Tibial nerve (tissue), 4 donors: ENCODE measurements at regions not wholly inside any gene's neighbourhood (a gene's known extent, or its start where the extent isn't known, plus 50 kb on each side); places are given as distances from the start of the nearest gene placed in this dataset.

Source experiments
- DNase-seq, 2 donors: peaks; one replicate each; pipeline ENCODE4 v3.0.0-alpha.2; 2019; ENCODE audit warnings: low spot score in 2 of 2
- H3K27ac ChIP-seq, 4 donors: fragments of 200-600 bp; sonication (generic) in 3 of 4; one replicate each; pipeline ENCODE4 v1.5.1; 2017 to 2019; ENCODE audit warnings: mild to moderate bottlenecking in 1 of 4
- H3K27me3 ChIP-seq, 2 donors: fragments of 200-600 bp; sonication (generic) in 1 of 2; one replicate each; pipeline versions ENCODE4 v1.5.1 to v1.6.0; 2017 to 2019
- H3K36me3 ChIP-seq, 3 donors: fragments of 200-600 bp; sonication (generic); one replicate each; pipeline ENCODE4 v1.5.1; 2018 to 2019
- H3K4me1 ChIP-seq, 4 donors: fragments of 200-600 bp; sonication (generic) in 3 of 4; one replicate each; pipeline ENCODE4 v1.5.1; 2017 to 2019
- H3K4me3 ChIP-seq, 4 donors: fragments of 200-600 bp; sonication (generic) in 3 of 4; one replicate each; pipeline ENCODE4 v1.5.1; 2017 to 2019; ENCODE audit warnings: mild to moderate bottlenecking in 1 of 4, moderate library complexity in 1 of 4
- H3K9me3 ChIP-seq, 4 donors: fragments of 200-600 bp; sonication (generic) in 3 of 4; one replicate each; pipeline ENCODE4 v1.5.1; 2017 to 2019
- CTCF ChIP-seq, 5 experiments: fragments of 200-600 bp in 3 of 5; fragments of 450-650 bp in 2 of 5; sonication (generic) in 3 of 5; IDR thresholded peaks; one replicate each; pipeline ENCODE4 v1.5.1; 2016 to 2019; ENCODE audit warnings: antibody characterized with exemption in 5 of 5, mild to moderate bottlenecking in 3 of 5, moderate library complexity in 2 of 5
- EP300 ChIP-seq, 2 donors: sonication (generic); formaldehyde crosslinking; IDR thresholded peaks; one replicate each; pipeline ENCODE4 v1.6.1; 2017; ENCODE audit warnings: antibody characterized with exemption in 2 of 2, mild to moderate bottlenecking in 1 of 2
- POLR2A ChIP-seq, 2 donors: fragments of 450-650 bp; IDR thresholded peaks; one replicate each; pipeline ENCODE4 v1.6.1; 2017; ENCODE audit warnings: antibody characterized with exemption in 2 of 2, mild to moderate bottlenecking in 2 of 2, moderate library complexity in 2 of 2
- WGBS, 2 donors: methylation state at CpG; one replicate each; pipeline ENCODE4 v1.1.5; 2018; 5-methylcytosine and 5-hydroxymethylcytosine counted together

GRCh38 chr5:99795031-99795430, 740.1 kb upstream of the FAM174A start:
- 55 to 58% methylated on average over 2 of the region's 2 CpGs for WGBS, 2 donors
- DNase-seq = no peak
- Histone ChIP-seq H3K9me3 (peaks cover 0 to 3% (median 0%) of the 10 kb centered on the region in 4 donors), H3K27me3 (no peaks in the 10 kb centered on the region), H3K27ac (no peak overlapping the region), H3K36me3 (no peaks in the 10 kb centered on the region), H3K4me1 (no peaks in the 10 kb centered on the region), H3K4me3 (no peak overlapping the region)
- no peak for TF ChIP-seq CTCF (IDR thresholded peaks at IDR 0.05)
- TF ChIP-seq EP300 (IDR thresholded peaks at IDR 0.05) = no peak
- no peak for TF ChIP-seq POLR2A (IDR thresholded peaks at IDR 0.05)

- H3K9me3 ChIP-seq = no peaks in the 10 kb centered on the region
- no peaks in the 10 kb centered on the region for H3K36me3 ChIP-seq
- 36 to 75% methylated on average over 2 of the region's 2 CpGs for WGBS, 2 donors
- no peak for DNase-seq
- H3K27me3 ChIP-seq = no peaks in the 10 kb centered on the region
- no peak overlapping the region for H3K27ac ChIP-seq
- no peak for TF ChIP-seq EP300 (IDR thresholded peaks at IDR 0.05)
- no peak for TF ChIP-seq POLR2A (IDR thresholded peaks at IDR 0.05)
- H3K4me3 ChIP-seq = no peak overlapping the region
- H3K4me1 ChIP-seq = no peaks in the 10 kb centered on the region
These were observed 746.7 kb upstream of the FAM174A start for GRCh38 chr5:99788482-99788881.

DNA sequence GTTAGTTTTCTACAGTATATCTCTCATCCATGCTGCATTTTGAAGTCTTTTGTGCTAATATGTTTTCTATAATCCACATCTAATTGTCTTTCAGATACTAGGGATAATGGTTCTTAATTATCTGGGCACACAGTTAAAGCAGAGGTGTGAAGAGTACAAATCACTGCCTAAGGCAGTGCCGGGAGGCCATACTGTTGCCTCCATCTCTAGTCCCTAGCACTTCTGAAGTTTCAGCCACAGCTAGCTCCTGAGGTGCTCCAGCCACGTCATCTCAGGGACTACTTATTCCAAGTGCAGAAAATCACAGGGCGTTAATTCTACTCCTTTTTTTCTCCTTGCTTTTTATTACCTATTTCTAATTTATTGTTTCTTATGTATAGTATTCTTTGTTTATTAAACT, 760.0 kb upstream of the FAM174A start:
- H3K27ac ChIP-seq = no peak overlapping the region
- WGBS, 2 donors = 57 to 67% methylated on average over 3 of the region's 3 CpGs
- no peak for DNase-seq

DNA sequence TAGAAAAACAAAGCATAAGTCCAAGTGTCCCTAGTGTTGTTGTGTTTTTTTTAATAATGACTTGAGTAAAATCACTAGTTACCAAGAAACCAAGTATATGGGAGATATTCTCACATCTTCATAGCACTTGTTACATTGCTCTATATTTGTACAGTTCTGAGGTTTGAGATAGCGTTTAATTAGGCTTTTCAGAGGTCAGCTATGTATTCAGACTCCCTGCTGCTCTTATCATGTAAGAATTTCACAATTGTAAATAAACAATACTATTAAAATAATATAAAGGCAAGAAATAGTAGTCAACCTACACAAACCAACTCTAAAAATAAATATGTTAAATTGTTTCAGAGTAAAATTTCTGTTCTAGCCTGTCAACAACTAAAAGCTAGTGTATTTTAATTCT, 761.9 kb upstream of the FAM174A start:
- no peaks in the 10 kb centered on the region for H3K4me1 ChIP-seq
- H3K27ac ChIP-seq = no peak overlapping the region
- WGBS, 2 donors = 45 to 69% methylated on average over 1 of the region's 1 CpG
- H3K27me3 ChIP-seq = no peaks in the 10 kb centered on the region
- H3K4me3 ChIP-seq = no peak overlapping the region
- H3K9me3 ChIP-seq = no peaks in the 10 kb centered on the region
- H3K36me3 ChIP-seq = no peaks in the 10 kb centered on the region
- TF ChIP-seq EP300 (IDR thresholded peaks at IDR 0.05) = no peak
- TF ChIP-seq POLR2A (IDR thresholded peaks at IDR 0.05) = no peak
- no peak for DNase-seq

More for the DNA sequence above, 760.0 kb upstream of the FAM174A start:
- TF ChIP-seq POLR2A (IDR thresholded peaks at IDR 0.05) = no peak
- no peak for TF ChIP-seq EP300 (IDR thresholded peaks at IDR 0.05)
- TF ChIP-seq CTCF (IDR thresholded peaks at IDR 0.05) = no peak
- Histone ChIP-seq H3K36me3 (no peaks in the 10 kb centered on the region), H3K9me3 (no peaks in the 10 kb centered on the region), H3K27me3 (no peaks in the 10 kb centered on the region), H3K4me3 (no peak overlapping the region), H3K4me1 (no peaks in the 10 kb centered on the region)

DNA sequence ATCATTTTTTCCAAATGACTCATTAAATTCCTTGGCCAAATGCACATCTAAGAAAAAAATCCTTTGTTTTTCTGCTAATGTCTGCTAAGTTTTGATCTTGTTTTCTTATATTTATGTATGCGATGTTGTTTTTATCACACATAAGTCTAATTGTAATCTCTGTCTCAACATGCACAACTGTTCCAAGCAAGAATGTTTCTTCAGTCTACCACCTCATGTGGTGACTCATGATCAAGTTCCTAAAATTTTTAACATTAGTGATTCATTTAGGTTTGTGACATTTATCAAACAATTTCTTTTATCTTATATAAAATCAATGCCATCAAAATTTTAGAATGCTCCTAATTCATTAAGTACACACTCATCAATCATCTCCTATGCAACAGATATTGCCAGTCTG, 763.9 kb upstream of the FAM174A start:
- Histone ChIP-seq H3K4me3 (no peak overlapping the region), H3K27ac (no peak overlapping the region), H3K4me1 (no peaks in the 10 kb centered on the region), H3K27me3 (no peaks in the 10 kb centered on the region), H3K36me3 (no peaks in the 10 kb centered on the region), H3K9me3 (no peaks in the 10 kb centered on the region)
- DNase-seq = no peak
- WGBS, 2 donors = 61 to 66% methylated on average over 1 of the region's 1 CpG
- TF ChIP-seq POLR2A (IDR thresholded peaks at IDR 0.05) = no peak
- TF ChIP-seq CTCF (IDR thresholded peaks at IDR 0.05) = no peak
- TF ChIP-seq EP300 (IDR thresholded peaks at IDR 0.05) = no peak

DNA sequence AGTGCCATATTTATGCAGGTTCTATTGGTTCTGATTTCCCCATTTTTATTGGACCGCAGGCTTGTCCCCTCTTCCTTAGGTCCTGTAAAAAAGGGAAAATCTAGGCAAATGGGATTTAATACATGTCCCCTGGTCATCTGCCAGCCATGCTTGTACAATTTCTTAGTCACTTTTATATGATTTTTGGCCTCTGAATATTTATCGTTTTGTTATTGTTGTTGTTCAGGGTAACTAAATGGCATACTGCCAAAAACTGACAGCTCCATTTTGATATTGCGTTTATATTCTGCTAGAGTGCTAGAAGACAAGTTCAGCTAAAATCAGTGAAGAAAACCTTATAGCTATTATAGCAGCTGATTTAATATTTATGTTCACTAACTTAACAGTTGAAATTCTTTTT, 770.2 kb upstream of the FAM174A start:
- no peak overlapping the region for H3K4me3 ChIP-seq
- H3K36me3 ChIP-seq = no peaks in the 10 kb centered on the region
- H3K4me1 ChIP-seq = no peaks in the 10 kb centered on the region
- 57 to 62% methylated on average over 3 of the region's 3 CpGs for WGBS, 2 donors
- TF ChIP-seq POLR2A (IDR thresholded peaks at IDR 0.05) (no peak), CTCF (IDR thresholded peaks at IDR 0.05) (no peak), EP300 (IDR thresholded peaks at IDR 0.05) (no peak)
- no peaks in the 10 kb centered on the region for H3K9me3 ChIP-seq
- no peak overlapping the region for H3K27ac ChIP-seq
- no peaks in the 10 kb centered on the region for H3K27me3 ChIP-seq
- no peak for DNase-seq
